Stimulated activated CD4-positive, alpha-beta T cell treated with anti-CD3 and anti-CD28 coated beads, Interleukin-1b, Interleukin-23, amount 100 ng/mL, for 48 hours (primary cell): ENCODE measurements at regions not wholly inside any gene's neighbourhood (a gene's known extent, or its start where the extent isn't known, plus 50 kb on each side); places are given as distances from the start of the nearest gene placed in this dataset.

Experiments used
- DNase-seq: peaks from one replicate; pipeline ENCODE4 v3.0.0-alpha.2; 2020

DNA sequence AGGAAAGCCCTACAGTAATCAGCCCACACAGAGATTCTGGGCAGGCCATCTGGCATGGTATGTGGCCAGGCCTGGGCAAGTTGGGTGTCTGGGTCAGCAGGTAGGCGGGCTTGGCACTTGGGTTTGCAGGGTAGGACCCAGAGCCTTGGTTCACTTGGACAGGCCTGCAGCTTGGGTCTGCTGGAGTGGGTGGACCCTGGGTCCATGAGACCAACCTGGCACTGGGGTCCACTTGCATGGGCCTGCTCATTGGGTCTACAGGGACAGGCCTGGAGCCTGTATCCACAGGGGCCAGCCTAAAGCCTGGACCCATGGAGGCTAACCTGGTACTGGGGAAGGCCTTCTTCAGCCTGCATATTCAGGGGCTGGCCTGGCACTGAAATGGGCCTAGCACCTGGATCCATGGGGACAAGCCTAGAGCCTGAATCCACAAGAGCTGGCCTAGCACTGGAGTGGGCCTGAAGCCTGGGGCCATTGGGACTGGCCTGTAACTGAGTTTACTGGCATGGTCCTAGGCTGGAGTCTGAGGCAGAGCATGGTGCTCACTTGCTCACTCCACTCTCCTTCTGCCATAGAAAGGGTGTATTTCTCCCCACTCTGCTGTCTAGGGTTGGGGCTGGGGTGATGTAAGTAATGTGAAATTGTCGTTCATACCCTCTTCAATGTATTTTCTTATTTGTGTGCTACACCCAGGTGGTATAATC, 315.0 kb downstream of the AHR start:
- no peak for DNase-seq

DNA sequence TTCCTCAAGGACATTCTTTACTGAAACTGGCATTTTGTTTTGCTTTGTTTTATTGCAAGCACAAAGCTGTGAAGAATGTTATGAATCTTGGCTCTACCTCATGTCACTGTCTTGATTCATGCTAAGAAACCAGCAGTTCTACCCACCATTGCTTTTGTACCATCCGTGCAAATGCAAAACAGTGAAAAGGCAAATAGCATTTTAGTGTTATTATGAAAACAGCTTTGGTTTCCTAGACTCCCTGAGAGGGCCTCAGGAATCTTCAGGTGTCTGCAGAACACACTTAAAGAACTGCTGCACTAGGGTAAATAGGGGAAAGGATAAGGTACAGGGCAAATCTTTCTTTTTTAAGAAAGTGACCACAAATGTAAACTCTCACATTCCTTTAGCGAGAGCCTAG, 318.9 kb downstream of the AHR start:
- DNase-seq = no peak

DNA sequence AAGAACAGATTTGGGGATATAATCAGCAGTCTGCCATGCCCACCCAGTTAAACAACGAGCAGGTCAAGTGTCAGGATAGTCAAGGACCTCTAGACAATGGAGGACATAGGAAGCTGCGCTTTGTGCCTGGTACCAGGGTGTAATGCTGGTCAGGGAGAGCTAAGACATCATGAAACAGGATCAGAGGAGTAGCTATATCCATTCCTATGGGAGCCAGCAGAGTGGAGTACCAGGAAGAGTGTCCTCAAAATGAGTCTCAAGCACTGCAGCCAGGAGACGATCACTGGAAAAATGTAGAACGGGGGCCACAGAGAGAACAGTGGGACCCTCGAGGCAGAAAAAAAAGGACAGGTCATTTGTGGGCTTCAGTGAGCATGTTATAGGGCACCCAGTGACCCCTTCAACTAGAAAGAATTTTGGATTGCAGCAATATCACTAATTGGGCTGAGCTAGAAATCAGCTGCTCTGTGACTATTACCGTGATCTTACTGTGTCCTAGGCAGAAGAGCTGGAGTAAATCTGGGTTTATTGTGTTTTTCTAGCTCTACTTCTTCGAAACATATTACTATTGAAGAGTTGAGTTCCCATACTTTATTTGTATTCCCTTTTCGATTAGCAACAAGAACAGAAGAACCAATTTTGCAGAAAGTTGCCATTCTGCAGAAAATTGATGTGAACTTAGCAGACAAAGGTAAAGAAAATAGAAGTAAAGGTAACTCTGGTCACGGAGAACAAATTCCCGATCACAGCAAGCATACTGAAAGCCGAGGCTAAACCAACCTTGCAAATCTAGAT, 319.6 kb downstream of the AHR start:
- no peak for DNase-seq

DNA sequence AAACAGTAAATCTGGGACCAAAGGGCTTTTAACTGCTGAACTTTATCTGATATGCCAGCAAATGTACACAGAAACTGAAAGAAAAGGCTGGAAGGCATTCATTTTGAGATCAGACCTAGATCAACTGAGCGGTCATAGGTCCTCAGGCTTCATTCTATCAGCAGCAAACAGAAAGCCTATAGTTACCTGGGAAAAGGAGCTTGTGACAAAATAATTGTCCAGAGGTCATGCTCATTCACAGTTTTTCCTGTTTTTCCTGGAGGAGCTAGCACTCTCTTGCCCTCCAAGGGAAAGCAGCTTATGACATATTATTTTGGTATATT, 320.2 kb downstream of the AHR start:
- DNase-seq = no peak

DNA sequence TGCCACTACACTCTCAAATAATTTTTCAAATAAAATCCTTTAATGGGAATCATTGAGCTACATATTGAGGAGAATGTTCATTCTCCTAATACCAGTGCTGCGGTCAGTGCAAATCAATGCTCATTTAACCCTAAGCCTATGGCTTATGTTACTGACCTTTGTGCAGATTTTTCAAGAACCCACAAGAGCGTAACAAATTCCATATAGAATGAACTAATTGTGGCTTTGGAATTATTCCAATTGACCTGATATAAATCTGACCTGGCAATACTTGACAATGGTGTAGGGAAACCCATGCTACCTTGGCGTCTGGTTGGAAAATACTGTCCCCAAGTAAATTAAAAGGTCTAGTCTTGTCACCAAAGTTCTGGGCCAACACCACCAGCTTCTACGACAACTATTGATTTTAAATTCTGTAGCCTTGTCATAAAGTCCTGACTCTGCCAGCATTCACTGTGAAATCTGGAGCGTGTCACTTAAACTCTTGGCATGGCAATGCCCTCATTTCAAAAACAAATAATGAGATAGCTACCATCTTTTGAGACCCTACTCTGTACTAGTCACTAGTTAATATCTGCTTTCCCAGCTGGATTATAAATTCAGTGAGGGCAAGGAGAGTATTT, 320.9 kb downstream of the AHR start:
- no peak for DNase-seq

DNA sequence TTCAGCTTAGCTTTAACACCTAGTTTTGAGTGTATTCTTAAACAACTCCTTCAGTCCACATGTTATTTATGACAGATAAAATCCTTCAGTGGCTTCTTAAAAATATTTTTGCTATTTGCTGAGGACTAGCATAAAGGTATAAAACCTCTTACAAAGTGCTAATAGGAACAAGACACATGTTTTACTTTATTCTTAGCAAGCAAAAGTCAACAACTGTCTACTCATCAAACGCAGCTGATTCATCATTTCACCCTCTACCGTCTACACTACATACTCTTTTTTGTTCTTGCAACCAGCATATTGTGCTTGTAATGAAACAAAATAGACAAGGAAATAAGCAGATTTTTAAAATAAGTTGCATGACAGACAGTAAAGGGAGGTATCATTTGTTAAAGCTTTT, 319.7 kb downstream of the SNX13 start:
- no peak for DNase-seq

DNA sequence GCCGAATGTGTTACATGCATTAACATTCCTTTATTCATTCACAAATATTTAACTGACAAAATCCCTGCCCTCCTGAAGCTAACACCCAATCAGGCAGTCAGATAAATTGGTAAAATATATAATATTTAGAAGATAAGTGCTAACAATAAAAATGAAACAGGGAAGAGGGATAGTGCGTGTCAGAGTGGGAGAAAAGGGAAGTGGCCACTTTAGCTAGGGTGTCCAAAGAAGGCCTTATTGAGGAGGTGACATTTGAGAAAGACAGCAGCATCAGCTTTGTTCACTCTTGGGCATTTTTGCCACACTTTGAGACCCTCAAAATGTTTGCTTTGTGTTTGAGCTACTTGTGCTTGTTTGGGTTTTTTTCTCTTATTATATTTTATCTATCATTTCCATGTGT, 317.8 kb downstream of the SNX13 start:
- no peak for DNase-seq

DNA sequence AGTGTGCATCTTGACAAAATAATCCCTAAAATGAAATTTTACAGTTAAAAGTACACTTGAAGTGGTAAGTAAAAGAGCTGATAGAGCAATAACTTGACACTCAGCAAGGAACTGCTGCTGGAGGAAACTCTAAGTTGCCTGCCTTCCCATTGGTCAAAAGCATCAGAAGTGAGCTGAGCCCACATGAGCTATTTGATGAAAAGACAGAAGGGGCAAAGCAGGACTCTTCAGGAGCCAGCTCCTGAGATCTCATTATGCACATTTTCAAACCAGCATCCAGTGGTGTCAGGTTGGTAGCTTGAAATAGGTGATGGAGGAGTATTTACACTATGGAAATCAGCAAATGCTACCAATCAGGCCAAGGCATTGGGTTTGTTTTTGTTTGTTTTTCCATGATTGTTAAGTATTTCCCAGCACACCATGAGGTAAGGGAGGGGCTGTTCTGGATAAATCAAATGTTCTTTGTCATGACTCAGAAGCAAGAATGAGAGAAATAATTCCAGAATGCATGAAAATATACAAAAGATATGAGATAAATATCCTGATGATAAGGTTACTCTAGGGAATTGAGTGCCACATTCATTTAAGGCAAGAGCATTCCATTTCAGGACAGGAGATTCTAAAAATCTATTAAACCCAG, 316.6 kb downstream of the SNX13 start:
- no peak for DNase-seq

DNA sequence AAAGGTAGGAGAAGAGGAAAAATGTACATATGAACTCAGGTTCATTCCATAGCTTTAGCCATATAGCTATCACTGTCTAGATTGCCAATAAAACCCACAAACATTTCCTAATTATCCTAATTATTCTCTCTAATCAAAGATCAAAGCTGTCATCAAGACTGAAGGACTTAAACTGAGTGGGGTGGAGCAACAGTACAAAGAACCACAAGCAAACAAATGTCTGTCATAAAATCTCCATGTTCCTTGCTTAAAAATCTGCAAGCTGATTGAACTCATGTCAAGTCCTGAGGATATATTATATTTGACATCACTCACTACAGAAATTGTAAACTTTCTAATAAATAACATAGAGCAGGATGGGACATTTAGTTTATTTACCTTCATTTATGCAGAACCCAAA, 315.9 kb downstream of the SNX13 start:
- DNase-seq = no peak

DNA sequence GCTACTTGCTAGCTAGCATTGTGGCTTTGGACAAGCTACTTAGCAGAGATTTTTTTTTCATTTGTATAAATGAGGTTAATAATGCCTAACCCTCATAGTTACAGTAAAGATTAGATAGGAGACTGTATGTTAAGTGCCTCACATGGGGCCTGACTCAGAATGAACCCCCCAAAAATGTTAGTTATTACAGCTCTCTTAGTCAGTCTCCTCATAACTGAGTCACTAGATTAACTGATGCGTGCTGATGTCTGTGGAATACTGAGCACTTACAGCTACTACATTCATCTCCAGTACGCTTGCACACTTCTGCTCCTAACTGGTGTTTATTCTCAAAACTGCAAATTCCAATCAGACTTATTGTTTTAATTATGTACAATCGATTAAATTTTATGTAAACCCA, 315.3 kb downstream of the SNX13 start:
- DNase-seq = no peak

DNA sequence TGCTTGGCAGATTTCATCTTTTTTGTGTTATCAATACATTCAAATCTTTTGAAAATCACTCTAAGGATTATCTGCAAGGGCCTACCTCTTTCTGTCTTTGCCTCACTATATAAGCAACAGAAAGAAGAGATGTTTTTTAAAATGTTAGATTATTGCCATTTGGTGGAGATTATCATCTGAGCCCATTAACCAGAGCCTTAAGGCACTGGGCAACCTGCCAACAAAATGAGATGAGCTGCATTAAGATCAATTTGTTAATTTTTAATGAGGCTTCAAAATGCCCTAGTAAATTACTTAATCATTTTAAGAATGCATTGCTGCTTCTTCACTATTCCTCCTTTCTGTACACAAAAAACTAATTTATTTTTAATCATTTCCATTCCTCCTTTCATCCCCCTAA, 314.1 kb downstream of the SNX13 start:
- no peak for DNase-seq

DNA sequence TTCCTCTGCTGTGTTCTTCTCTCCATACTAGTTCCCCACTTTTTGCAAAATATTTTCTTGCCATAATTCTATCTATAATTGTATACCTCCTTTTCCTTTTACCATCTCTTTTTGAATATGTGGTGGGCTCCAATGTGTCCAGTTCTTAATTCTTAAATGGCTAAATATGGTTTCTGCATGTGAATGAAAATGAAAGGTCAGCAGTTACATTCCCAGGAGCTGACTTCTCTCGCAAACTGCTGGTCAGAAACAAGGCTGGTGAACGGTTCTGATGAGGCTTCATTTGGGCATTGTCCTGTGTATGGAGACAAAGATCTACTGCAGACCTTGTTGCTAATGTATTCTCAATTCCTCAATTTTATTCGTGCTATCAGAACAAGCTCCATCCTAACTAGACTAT, 309.2 kb downstream of the SNX13 start:
- no peak for DNase-seq

DNA sequence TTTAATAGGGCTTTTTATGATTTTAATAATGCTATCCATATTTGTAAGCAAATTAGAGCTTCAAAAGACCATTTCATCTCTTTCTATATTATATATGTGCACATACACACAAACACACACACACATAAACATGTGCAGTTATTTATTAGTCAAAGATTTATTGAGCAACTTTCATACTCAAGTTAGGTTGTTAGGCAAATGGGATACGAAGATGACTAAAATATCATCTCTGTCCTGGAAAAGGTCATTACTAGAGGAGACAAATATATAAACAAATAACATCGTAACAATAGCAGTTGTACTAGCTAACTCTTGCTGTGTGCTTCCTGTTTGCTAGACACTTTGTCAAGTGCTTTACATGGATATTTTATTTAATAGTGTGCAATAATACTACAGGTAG, 307.9 kb downstream of the SNX13 start:
- DNase-seq = no peak

DNA sequence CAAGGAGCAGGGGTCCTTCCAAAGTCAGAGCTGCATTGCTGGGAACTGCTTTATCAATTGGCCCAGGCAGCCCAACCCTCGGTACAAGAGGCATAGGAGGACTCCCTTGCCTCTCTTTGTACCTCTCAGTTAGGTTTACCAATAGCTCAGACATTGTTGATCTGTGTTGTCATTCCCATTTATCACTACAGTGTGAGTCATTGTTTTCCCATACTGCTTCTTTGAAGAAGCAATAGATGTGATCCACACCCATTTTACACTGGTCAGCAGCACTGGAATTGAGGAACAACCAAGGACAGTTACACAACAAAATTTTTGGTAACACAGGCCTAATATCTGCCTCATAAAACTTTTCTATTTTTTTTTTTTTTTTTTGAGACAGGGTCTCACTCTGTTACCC, 307.2 kb downstream of the SNX13 start:
- no peak for DNase-seq

DNA sequence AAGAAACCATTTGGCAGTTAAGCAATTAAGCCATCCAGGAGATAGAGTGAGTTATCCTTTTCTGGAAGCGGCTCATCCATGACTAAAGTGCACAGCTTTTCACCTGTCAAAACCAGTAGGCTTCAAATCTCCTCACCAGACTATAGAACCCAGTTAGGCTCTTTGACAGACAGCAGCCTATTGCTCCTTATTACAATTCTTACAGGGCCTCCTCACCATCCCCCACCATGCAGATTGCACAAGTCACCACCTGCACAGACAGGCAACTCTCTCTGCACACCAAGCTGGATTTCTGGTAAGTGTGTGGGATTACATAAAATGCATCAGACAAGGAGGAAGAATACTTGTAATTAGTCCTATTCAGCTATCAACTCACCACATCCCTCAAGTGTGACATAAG, 301.6 kb downstream of the SNX13 start:
- no peak for DNase-seq

DNA sequence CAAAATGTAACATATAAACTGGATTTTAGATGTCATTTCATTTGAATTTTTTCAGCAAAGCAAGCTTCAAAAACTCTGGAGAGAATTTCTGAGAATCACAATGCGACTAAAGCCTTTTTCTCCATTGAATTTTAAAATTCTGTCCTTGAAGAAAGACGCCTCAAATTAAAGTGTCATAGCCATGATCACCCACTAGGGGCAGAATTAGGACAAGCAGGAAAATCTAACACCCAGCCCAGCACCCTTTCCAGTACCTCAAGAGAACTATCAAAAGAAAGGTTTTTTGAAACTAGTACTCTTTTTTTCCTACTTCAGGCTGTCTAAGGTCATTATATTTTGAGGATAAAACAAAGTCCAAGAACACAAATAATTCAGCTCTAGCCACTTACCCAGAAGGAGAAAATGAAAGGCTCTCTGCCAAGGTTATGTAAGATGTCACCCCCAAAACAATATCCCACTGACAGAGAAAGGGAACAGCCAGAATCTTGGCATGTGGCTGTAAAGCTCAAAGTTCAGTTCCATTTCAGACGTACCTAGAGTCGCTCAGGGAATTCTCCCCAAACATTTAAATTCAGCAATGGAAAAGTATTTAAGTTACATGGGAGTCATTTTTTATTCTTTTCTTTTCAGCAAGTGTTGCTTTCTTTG, 299.4 kb downstream of the SNX13 start:
- no peak for DNase-seq

DNA sequence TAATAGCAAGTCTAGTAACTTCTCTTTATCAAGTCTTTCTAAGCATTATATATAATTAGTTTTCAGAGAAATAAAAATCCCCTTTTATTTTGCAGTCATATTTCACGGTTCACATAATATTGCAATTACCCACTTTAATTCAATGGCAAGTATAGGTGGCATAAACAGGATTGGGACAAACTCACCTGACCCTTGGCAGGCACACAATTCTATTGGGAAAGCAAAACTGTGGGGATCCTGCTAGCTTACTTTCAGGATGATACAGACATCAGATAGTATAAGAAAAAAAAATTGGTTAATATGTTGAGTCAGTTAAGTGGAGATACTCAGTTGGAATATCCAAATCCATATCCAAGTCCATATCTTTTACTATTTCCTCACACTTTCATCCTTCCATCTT, 294.8 kb downstream of the SNX13 start:
- no peak for DNase-seq

DNA sequence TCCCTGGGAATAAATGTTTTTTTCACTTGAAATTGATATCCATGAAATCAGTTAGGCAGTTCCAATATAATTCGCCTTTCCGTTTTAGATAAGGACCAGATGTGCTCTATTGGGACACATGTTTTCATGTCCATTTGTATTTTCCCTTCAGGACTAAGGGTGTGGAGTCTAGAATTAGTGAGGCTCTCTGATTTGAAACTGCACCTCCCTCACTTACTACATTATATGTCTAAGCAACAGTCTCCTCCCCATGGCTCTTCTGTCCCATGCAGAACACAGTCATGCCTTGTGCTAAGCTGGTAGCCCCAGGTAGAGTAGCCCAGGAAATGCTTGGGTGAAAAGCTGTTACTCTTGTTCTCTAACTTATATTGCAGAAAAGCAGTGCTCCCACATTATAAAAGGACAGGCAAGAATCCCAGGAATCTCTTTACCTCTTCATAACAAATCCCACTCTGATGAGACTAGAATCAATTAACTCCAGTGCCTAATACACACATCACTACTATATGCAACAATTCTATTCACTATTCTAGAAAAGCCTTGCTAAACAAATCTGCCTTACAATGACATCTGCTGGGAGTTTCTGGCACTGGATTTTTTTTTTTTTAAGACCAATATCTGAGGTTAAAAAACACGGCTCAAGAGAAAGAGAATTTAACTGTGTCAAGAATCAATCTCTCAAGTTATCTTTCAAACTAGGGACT, 293.9 kb downstream of the SNX13 start:
- DNase-seq = no peak

DNA sequence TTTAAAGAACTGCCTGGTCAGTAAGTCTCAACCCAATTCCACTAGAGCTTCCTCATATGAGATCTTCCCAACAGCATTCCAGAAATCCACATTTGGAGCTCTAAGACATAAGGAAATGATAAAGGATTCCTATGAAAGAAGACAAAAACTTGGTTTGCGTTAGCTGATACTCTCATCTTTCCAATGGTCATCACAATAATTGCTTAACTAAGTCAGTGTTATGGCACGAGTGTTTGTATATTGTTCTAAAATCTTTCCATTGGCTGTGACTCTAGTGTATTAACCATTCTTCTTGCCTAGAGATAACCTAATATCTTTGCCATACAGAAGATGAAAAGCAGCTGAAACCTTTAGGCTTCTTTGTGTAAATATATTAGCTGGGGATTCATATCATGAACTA, 289.0 kb downstream of the SNX13 start:
- DNase-seq = no peak

DNA sequence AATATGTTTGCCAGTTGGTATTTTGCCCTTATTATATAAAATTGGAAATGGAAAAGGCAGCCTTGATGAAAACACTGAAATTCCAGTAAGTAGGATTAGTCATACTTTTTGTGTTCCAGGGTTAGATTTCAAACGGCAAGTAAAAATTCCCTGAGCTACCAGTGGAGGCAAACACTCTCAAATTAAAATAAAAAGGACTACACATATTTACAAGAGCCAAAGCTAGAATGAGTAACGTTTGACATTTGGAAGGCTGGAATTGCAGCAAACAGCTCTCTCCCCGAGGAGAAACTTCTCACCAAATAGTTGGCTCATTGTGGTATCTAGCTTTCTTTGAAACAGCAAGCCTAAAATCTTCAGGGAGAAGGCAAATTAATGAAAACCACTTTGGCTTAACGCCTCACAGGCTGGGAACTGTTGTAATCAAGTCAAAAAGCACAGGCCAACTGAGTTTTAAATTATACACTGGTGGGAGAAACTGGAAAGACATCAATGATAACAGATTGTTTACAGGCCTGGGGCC, 288.4 kb downstream of the SNX13 start:
- no peak for DNase-seq

DNA sequence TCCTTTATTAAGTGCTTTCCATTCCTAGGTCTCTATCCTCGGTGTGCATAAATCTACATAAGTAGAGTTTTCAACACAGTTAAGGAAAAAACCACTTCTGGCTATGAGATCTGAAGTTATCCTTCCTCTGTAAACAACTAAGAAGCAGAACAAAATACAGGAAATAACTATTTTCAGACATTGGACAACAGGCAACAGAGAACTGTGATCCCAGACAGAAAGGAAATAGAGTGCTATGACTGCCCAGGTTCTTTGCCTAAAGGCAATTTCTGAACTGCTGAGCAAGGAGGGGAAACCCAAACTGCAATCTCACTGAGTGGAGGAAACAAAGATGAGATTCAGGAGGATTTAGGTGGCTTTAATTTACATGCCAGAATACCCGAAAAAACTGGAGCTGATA, 285.4 kb downstream of the SNX13 start:
- DNase-seq = no peak

DNA sequence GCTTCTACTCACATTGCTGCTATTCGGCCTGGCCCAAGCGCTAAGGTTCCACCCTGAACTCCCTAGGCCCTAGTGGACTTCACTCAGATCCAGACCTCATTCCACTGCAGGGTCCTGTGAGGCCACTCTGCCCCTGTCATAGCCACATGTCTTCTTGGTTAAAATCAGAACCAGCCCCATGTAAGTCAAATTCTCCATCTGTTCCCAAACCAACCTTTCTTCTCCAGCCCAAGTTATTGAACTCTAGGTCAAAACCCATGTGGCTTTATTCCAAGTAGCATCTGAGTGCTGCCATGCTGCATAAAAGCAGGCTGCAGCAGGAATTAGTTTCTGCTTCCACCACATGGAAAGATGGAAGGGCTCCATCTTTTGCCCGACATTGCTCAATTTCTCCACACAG, 281.2 kb downstream of the SNX13 start:
- no peak for DNase-seq

DNA sequence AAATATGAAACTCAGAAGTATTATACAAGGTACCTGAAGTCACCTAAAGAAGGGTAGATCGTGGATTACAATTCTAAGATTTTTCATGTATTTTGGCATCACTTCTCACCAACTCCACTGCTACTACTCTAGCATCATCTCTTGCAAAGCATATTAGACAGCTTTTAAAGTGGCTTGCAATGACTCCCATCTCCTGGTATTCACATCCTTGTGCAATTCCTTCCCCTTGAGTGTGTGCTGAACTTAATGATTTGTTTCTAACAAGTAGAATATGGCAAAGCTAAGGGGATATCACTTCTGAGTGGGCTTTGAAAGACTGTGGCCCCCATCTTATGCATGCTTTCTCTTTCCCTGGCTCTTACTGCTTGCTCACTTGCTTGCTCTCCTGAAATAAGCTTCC, 280.2 kb downstream of the SNX13 start:
- DNase-seq = no peak
